CD14-positive monocyte (primary cell): ENCODE measurements at regions not wholly inside any gene's neighbourhood (a gene's known extent, or its start where the extent isn't known, plus 50 kb on each side); places are given as distances from the start of the nearest gene placed in this dataset.

Source experiments
- DNase-seq, 3 donors: peaks; one replicate each; pipeline ENCODE4 v3.0.0-alpha.2; 2011 to 2022
- H2AFZ ChIP-seq: 2 replicates; pipeline ENCODE4 v1.6.0; 2012; ENCODE audit warnings: mild to moderate bottlenecking, low read depth, low read length, inconsistent platforms; ENCODE audit not compliant: insufficient read depth, poor library complexity, severe bottlenecking
- H3K27ac ChIP-seq, 2 donors: 1 replicate in 1 of 2; 2 replicates in 1 of 2; pipeline ENCODE4 v1.5.1; 2012 to 2013; ENCODE audit warnings: low read length in 2 of 2, control low read depth in 1 of 2, inconsistent platforms in 1 of 2, low read depth in 1 of 2, mild to moderate bottlenecking in 1 of 2
- H3K27me3 ChIP-seq, 2 donors: one replicate each; pipeline versions ENCODE4 v1.6.0 to v1.6.1; 2011 to 2013; ENCODE audit warnings: low read length in 2 of 2; ENCODE audit not compliant: control insufficient read depth in 2 of 2, insufficient read depth in 2 of 2
- H3K36me3 ChIP-seq, 2 donors: replicated peaks in 1 of 2; 1 replicate in 1 of 2; 2 replicates in 1 of 2; pipeline versions ENCODE4 v1.5.1 to v1.6.1; 2012 to 2013; ENCODE audit warnings: low read length in 2 of 2, control low read depth in 1 of 2, inconsistent platforms in 1 of 2, mild to moderate bottlenecking in 1 of 2; ENCODE audit not compliant: insufficient read depth in 2 of 2, control insufficient read depth in 1 of 2
- H3K4me1 ChIP-seq, 2 donors: 1 replicate in 1 of 2; 2 replicates in 1 of 2; pipeline versions ENCODE4 v1.5.1 to v1.6.1; 2012 to 2013; ENCODE audit warnings: low read length in 2 of 2, control low read depth in 1 of 2, inconsistent platforms in 1 of 2, mild to moderate bottlenecking in 1 of 2, moderate library complexity in 1 of 2; ENCODE audit not compliant: insufficient read depth in 2 of 2, control insufficient read depth in 1 of 2
- H3K4me2 ChIP-seq: replicated peaks from 2 replicates; pipeline ENCODE3; 2012; ENCODE audit warnings: low read length, moderate library complexity, mild to moderate bottlenecking; ENCODE audit not compliant: poor library complexity, severe bottlenecking; ENCODE audit errors: extremely low read depth
- H3K4me3 ChIP-seq, 3 experiments: fragments of 200-600 bp in 1 of 3; sonication (generic) in 1 of 3; replicated peaks in 1 of 3; 1 replicate in 2 of 3; 2 replicates in 1 of 3; pipeline ENCODE4 v1.5.1; 2011 to 2013; ENCODE audit warnings: low read length in 3 of 3, mild to moderate bottlenecking in 3 of 3, control low read depth in 2 of 3, low read depth in 2 of 3, inconsistent platforms in 1 of 3, moderate library complexity in 1 of 3
- H3K79me2 ChIP-seq: 2 replicates; pipeline ENCODE4 v1.6.0; 2012; ENCODE audit warnings: mild to moderate bottlenecking, control low read depth, inconsistent platforms, low read length, moderate library complexity; ENCODE audit not compliant: insufficient read depth
- H3K9ac ChIP-seq: 2 replicates; pipeline ENCODE4 v1.6.0; 2017; ENCODE audit warnings: low read length, mild to moderate bottlenecking; ENCODE audit not compliant: insufficient read depth, poor library complexity, severe bottlenecking
- H3K9me3 ChIP-seq, 2 donors: replicated peaks in 1 of 2; 1 replicate in 1 of 2; 2 replicates in 1 of 2; pipeline versions ENCODE4 v1.5.1 to v1.6.1; 2012 to 2013; ENCODE audit warnings: low read length in 2 of 2, control low read depth in 1 of 2; ENCODE audit not compliant: control insufficient read depth in 1 of 2, insufficient read depth in 1 of 2
- H4K20me1 ChIP-seq: 2 replicates; pipeline ENCODE4 v1.6.0; 2012; ENCODE audit warnings: mild to moderate bottlenecking, low read length, control low read depth, moderate library complexity; ENCODE audit not compliant: insufficient read depth
- H3K27ac Mint-ChIP-seq, 7 donors: one replicate each; pipeline ENCODE4 v1.8.0; 2020; ENCODE audit warnings: mild to moderate bottlenecking in 7 of 7, mixed read lengths in 7 of 7, moderate library complexity in 6 of 7, inconsistent platforms in 2 of 7
- H3K27me3 Mint-ChIP-seq, 3 donors: one replicate each; pipeline ENCODE4 v1.8.0; 2021 to 2022; ENCODE audit warnings: low read depth in 3 of 3, mild to moderate bottlenecking in 3 of 3, mixed read lengths in 3 of 3, moderate library complexity in 3 of 3, inconsistent platforms in 1 of 3
- H3K36me3 Mint-ChIP-seq, 2 donors: one replicate each; pipeline ENCODE4 v1.8.0; 2020; ENCODE audit warnings: mixed read lengths in 2 of 2, inconsistent platforms in 1 of 2, mild to moderate bottlenecking in 1 of 2
- H3K4me1 Mint-ChIP-seq: one replicate; pipeline ENCODE4 v1.8.0; 2020; ENCODE audit warnings: mild to moderate bottlenecking, mixed read lengths
- H3K4me3 Mint-ChIP-seq, 2 donors: one replicate each; pipeline ENCODE4 v1.8.0; 2020; ENCODE audit warnings: mild to moderate bottlenecking in 2 of 2, mixed read lengths in 2 of 2, moderate library complexity in 1 of 2
- H3K9me3 Mint-ChIP-seq, 7 donors: one replicate each; pipeline ENCODE4 v1.8.0; 2020 to 2022; ENCODE audit warnings: mixed read lengths in 7 of 7, mild to moderate bottlenecking in 6 of 7, moderate library complexity in 6 of 7, inconsistent platforms in 2 of 7
- WGBS: methylation state at CpG from one replicate; pipeline ENCODE4 v1.1.5; 2013; ENCODE audit warnings: missing lambda C conversion rate; ENCODE audit not compliant: insufficient coverage; 5-methylcytosine and 5-hydroxymethylcytosine counted together
- intact Hi-C, 2 donors: fragments of 100-400 bp; cut with micrococcal nuclease; formaldehyde crosslinking; loops; one replicate each; pipeline versions ENCODE4 v1.15.0 to v1.15.1; 2023
- TF ChIP-seq, protein P1 (sequence below): fragments of 200-600 bp; IDR thresholded peaks from one replicate; pipeline ENCODE4 v1.8.0; 2022; ENCODE audit warnings: antibody characterized with exemption, mild to moderate bottlenecking

DNA sequence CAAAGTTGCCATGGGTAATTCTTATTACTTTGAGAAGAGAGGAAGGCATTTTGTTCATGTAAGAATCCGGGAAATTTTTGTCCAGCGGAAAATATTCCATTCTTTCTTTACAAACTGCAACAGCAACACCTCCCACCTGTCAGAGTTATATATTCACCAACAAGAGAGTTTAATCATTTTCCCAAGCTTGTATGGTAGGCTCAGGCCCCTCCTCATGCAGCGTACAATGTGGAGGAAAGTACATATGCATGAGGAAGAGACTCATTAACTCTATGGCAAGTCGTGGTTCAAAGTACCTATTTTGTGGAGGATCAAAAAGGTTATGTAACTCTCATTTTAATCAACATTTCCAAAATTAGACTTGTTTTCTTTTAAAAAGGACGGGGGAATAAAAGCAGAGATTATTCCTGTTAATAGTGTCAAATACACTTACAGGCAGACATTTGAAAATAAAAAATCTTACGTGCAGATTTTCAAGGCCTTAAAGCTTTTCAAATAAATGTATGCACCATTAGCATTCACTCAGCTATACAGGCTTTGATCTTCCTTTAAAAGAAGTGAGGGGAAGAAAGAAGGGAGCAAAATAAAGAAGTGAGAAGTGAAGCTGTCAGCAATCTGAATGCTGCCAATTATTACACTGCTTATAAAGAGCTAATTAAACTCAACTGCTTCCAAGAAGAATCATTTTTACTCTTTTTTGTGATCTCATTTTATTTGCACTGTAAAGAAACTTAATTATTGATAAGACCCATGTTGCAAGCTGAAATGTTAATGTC is 204.8 kb downstream of the FAT4 start:
- H4K20me1 ChIP-seq = no peaks in the 10 kb centered on the region
- intact Hi-C loops = no loop called here
- no peak overlapping the region for H3K4me2 ChIP-seq
- TF ChIP-seq, protein P1, sequence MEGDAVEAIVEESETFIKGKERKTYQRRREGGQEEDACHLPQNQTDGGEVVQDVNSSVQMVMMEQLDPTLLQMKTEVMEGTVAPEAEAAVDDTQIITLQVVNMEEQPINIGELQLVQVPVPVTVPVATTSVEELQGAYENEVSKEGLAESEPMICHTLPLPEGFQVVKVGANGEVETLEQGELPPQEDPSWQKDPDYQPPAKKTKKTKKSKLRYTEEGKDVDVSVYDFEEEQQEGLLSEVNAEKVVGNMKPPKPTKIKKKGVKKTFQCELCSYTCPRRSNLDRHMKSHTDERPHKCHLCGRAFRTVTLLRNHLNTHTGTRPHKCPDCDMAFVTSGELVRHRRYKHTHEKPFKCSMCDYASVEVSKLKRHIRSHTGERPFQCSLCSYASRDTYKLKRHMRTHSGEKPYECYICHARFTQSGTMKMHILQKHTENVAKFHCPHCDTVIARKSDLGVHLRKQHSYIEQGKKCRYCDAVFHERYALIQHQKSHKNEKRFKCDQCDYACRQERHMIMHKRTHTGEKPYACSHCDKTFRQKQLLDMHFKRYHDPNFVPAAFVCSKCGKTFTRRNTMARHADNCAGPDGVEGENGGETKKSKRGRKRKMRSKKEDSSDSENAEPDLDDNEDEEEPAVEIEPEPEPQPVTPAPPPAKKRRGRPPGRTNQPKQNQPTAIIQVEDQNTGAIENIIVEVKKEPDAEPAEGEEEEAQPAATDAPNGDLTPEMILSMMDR = no peak
- H3K79me2 ChIP-seq = no peaks in the 10 kb centered on the region
- no CpG with 5 or more reads among the region's 6 CpGs for WGBS
- H3K36me3 Mint-ChIP-seq = no peaks in the 10 kb centered on the region
- H3K4me3 Mint-ChIP-seq = no peak overlapping the region
- no peaks in the 10 kb centered on the region for H3K36me3 ChIP-seq
- H3K27ac Mint-ChIP-seq = no peak overlapping the region
- H3K27me3 ChIP-seq = no peaks in the 10 kb centered on the region
- no peak overlapping the region for H3K9ac ChIP-seq
- DNase-seq = no peak
- H3K27me3 Mint-ChIP-seq = peaks cover 0 to 1% (median 0%) of the 10 kb centered on the region in 3 donors
- H3K4me3 ChIP-seq = no peak overlapping the region
- H3K9me3 ChIP-seq = peaks cover 0 to 6% of the 10 kb centered on the region in 2 donors
- H2AFZ ChIP-seq = no peak overlapping the region
- H3K27ac ChIP-seq = no peak overlapping the region
- no peaks in the 10 kb centered on the region for H3K4me1 Mint-ChIP-seq
- H3K4me1 ChIP-seq = no peaks in the 10 kb centered on the region
- peaks cover 0 to 7% (median 2%) of the 10 kb centered on the region in 7 donors for H3K9me3 Mint-ChIP-seq

DNA sequence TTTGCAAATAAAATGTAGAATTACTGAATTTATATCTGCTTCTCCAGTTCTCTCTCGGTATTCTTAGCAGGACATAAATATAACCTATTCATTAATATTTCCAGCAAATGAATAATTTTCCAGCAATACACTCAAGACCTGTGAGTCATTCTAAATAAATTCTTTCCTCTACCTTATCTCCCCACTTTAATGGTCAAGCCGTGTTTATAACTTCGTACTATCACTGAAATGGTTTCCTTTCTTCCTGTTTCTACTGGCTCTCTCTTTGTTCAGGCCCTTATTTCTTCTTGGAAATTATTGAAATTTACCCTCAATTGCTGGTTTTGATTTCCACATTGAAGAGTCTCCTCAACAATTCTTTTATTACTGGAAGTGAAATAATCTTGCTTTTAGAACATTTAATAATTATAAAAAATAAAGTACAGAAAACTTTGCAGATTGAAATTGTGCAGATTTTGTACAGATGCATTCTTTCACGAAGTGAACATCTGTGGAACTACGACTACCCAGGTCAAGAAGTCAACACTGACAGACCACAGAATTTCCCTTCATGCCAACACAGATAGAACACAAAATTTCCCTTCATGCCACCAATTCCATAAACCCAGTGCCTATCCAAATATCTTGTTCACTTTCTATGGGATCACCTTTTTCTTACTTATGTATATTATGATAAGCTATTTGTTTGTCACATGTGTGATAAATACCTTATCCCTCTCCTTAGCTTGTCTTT is 205.7 kb downstream of the FAT4 start:
- Mint-ChIP-seq H3K9me3 (peaks cover 0 to 7% (median 2%) of the 10 kb centered on the region in 7 donors), H3K4me1 (no peaks in the 10 kb centered on the region), H3K36me3 (no peaks in the 10 kb centered on the region), H3K4me3 (no peak overlapping the region), H3K27ac (no peak overlapping the region), H3K27me3 (peaks cover 0 to 1% (median 0%) of the 10 kb centered on the region in 3 donors)
- Histone ChIP-seq H3K79me2 (no peaks in the 10 kb centered on the region), H3K4me3 (no peak overlapping the region), H3K9me3 (peaks cover 0 to 6% of the 10 kb centered on the region in 2 donors), H3K9ac (no peak overlapping the region), H4K20me1 (no peaks in the 10 kb centered on the region), H3K4me2 (no peak overlapping the region), H3K27me3 (no peaks in the 10 kb centered on the region), H3K4me1 (no peaks in the 10 kb centered on the region), H3K36me3 (no peaks in the 10 kb centered on the region), H2AFZ (no peak overlapping the region), H3K27ac (no peak overlapping the region)
- intact Hi-C loops = no loop called here
- no peak for DNase-seq
- TF ChIP-seq, protein P1 = no peak
- WGBS = 71% methylated on average over 4 of the region's 5 CpGs
